Renal pelvis (tissue), 1 donor: ENCODE measurements at regions not wholly inside any gene's neighbourhood (a gene's known extent, or its start where the extent isn't known, plus 50 kb on each side); places are given as distances from the start of the nearest gene placed in this dataset.
"Not testable (repeated sequence)": the region's sequence is repeated elsewhere in the genome, so short reads cannot be mapped to it uniquely, and the experiment has no call there.

Source experiments
- DNase-seq: peaks from one replicate; pipeline ENCODE4 v3.0.0-alpha.2; 2013

DNA sequence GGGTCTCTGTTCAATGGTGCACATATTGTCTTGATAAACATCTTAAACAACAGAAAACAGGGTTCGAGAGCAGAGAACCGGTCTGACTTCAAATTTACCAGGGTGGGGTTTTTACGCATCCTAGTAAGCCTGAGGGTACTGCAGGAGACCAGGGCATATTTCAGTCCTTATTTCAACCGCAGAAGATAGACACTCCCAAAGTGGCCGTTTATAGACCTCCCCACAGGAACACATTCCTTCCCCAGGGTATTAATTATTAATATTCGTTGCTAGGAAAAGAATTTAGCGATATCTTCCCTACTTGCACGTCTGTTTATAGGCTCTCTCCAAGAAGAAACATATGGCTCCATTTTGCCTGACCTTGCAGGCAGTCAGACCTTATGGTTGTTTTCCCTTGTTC, 1063.2 kb downstream of the DNAJB9 start:
- not testable (repeated sequence) for DNase-seq

DNA sequence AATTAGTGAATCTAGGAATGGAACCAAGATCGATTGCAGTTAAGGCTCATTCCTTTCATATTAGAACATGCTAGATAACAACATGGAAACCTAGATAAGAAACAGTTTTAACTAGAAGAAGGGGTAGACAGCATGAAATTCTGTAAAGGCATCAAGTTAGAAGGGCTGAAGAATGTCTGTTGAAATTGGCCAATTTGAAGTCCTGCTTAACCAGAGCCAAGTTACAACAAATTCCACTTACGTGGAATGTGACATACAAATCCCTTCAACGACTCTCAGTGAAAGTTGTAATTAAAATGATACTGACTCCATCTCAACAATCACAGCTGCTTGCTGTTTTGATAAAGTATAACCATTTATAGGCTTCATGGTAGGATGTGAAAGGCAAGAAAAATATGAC, 1065.7 kb downstream of the DNAJB9 start:
- no peak for DNase-seq

DNA sequence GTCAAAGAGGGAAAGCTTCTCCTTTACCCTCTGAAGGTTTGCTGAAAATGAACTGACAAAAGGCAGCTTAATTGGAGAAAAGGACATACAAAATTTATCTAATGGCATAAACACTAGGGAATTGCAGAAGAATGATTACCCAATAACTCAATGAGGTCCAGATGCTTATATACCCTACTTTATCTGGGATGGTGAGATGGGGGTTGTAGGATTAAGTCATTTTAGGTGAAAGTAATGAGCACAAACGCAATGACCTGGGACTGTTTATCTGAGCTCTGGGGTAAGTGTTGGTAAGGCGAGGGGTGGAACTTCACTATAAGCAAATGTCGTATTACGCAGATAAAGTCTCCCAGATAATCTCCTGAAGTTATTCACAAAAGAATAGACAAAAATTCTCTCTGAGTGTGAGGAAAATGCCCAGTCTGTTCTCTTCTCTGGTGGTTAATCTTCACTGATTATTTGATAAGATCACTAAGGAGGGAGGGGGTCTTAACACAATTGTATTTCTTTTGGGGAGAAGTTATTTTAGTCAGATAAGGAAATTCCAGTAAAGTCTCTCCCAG, 1067.8 kb downstream of the DNAJB9 start:
- no peak for DNase-seq

DNA sequence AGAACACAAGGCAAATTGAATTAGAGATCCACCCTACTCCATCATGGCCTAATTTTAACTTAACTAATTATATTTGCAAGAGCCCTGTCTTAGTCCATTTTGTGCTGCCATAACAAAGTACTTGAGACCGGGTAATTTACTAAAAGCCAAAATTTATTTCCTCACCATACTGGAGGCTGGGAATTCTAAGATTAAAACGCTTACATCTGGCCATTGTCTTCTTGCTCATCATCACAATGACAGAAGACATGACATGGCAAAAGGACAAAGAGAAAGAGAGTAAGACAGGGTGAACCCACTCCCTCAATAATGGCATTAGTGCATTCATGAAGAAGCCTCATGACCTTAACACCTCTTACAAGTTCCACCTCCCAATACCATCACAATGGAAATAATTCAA, 1068.6 kb downstream of the DNAJB9 start:
- DNase-seq, result no peak

DNA sequence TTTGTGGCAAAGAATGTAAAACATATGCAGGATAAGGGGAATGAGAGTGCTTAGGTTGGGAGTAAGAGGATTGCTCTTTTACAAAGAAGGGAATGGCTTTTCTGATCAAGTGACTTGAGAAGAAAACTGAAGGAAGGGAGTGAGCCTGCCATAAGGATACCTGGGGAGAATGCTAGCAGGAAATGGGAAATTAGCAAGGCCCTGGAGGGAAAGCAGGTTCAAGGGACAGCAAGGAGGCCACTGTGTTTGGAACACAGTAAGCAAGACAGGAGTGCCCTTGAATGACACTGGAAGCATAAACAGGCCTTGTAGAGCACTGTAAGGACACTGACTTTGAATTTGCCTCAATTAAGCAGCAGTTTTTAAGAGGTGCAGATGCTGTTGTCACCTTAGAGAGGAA, 1069.9 kb downstream of the DNAJB9 start:
- DNase-seq, result no peak

DNA sequence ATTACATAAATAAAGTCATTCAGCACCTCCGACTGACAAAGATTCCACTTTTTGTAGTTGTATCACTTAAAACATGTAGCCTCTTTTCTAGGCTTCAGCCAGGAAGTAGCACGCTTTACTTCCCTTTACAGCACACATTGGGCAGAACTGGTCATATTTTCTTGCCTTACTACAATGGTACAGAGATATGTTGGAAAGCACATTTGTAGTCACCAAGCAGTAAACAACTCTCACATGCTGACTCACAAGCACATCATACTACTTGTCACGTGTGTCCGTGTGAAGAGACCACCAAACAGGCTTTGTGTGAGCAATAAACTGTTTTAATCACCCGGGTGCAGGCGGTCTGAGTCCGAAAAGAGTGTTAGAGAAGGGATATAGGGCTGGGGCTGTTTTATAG, 1071.8 kb downstream of the DNAJB9 start:
- DNase-seq, result no peak

DNA sequence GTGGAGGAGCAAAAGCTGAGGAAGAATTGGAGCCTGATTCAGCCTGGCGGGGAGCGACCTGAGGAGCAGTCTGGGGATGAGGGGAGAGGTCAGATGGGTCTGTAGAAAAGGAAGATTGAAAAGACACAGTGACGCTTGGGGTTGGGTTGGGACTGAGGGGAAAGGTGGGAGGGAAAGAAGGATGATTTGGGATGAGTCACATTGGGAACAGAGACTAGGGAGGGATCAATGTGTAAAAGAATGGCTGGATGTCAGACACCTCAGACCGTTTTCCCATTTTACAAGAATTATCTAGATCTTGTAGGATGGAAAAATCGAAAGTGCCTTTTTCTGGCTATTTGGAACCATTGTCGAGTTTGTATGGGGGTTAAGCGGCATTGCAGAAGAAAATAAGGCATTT, 1076.5 kb downstream of the DNAJB9 start:
- DNase-seq, result no peak

DNA sequence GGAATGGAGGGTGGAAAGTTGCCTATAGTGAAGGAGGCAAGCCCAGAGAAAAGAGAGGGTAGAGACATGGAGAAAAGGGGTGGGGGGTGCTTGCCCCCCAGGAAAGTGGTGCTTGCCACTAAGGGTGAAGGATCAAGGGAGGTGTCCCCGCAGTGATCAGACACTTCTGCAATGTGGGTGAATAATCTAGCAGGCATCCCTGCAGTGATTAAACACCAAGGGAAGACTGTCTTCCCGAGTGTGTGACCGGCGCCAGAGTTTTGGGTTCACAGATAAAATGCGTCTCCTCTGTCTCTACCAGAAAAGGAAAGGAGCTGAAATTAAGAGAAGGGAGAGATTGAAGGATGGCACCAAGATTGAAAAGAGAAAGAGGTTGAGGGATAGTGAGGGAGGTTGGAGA, 1076.9 kb downstream of the DNAJB9 start:
- DNase-seq, result not testable (repeated sequence)

DNA sequence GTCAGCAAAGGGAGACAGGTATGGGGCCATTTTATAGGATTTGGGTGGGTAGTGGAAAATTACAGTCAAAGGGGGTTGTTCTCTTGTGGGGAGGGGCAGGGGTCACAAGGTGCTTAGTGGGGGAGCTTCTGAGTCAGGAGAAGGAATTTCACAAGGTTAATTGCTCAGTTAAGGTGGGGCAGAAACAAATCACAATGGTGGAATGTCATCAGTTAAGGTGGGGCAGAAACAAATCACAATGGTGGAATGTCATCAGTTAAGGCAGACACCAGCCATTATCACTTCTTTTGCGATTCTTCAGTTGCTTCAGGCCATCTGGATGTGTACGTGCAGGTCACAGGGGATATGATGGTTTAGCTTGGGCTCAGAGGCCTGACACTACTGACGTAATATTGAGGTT, 1077.6 kb downstream of the DNAJB9 start:
- not testable (repeated sequence) for DNase-seq

DNA sequence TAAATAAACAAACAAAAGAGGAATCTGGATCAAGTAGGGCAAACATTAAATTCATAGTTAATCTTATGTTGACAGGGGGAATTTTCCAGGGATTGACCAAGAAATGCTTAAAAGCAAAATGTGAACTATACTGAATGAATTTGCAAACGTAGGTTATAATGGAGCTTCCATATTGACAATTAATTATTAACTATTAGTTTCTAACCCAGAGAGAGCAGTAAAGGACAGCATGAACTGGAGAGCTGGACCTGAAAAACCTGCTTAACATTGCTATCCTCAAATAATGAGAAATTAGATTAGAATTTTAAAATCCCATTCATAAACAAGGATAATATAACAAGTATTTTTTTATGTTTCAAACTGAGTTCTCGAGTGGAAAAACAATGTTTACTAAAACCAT, 1089.6 kb downstream of the DNAJB9 start:
- no peak for DNase-seq

DNA sequence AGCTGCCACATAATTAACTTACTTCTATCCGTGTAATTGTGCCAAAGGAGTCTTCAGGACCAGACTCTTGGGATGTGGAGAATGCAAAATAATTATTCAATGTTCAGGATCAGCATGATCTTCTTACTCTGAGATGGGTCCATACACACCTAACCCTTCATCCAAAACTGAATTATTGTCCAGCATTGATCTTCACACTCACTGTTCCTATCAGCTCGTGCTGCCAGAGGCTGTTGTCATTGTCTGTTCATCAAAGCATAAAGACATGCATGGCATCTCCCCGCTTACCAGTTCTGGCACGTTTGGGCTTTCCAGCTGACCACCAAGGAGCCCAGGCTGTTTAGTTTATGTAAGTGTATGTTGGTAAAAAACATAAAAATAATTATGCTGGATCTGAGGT, 1090.7 kb downstream of the DNAJB9 start:
- no peak for DNase-seq

DNA sequence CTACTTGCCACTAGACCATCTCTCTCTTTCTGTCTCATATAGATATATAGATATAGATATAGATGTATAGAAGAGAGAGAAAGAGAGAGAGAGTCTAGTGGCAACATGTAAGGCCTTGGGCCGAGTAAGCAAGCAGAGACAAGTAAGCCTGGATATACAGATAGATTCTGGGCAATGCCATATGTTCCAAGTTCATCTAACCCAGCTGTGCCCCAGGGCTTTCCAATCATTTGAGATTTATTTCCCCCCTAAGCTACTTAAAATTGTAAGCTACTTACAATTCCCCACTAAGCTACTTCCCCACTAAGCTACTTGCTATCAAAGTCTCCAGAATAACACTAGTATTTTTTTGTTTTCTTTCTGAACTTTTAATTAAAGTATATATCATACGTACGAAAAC, 1094.1 kb downstream of the DNAJB9 start:
- no peak for DNase-seq

DNA sequence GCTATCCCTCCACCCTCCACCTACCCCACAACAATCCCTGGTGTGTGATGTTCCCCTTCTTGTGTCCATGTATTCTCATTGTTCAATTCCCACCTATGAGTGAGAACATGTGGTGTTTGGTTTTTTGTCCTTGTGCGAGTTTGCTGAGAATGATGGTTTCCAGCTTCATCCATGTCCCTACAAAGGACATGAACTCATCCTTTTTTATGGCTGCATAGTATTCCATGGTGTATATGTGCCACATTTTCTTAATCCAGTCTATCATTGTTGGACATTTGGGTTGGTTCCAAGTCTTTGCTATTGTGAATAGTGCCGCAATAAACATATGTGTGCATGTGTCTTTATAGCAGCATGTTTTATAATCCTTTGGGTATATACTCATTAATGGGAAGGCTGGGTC, 1117.6 kb downstream of the DNAJB9 start:
- not testable (repeated sequence) for DNase-seq

DNA sequence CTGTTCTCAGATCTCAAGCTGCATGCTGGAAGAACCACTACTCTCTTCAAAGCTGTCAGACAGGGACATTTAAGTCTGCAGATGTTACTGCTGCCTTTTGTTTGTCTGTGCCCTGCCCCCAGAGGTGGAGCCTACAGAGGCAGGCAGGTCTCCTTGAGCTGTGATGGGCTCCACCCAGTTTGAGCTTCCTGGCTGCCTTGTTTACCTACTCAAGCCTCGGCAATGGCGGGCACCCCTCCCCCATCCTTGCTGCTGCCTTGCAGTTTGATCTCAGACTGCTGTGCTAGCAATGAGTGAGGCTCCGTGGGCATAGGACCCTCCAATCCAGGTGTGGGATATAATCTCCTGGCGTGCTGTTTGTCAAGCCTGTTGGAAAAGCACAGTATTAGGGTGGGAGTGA, 1122.9 kb downstream of the DNAJB9 start:
- not testable (repeated sequence) for DNase-seq

DNA sequence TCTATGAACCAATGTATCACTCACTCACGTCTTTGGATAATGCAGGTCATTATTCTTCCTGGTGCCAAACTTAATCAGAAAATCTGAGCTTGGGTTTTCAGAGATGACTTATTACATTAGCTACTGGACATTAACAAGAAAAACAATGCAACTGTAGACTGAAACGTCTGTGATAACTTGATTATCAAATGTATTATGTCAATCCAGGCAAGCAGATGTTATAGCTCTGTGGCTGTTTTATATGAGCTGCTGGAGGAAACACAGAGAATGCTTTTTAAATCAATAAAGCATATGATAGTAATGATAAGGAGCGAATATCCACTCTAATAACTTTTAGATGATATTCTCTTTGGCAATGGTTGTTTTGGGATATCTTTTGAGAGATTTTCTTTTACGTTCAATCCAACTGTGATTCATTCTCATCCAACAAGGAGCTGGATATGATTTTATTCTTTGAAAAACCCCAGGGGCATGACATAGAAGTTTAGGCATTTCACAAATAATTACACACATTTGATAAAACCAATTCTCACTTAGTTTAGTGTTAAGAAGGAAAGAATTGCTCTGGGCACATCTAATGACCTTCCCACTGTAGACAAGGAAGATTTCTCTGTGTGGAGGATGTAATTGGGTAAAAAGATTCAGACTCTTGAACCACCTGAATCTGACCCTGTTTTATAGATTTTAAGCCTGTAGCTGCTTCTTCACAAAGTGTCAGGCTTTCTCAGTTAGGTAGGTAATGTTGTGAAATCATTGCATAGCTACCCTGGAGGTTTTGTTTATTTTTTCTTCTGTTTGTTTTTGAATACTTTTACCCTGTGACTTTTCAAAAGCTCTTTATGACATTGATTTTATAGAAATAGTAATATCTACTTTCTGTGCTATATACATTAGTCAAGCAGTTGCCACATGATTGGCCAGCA, 1124.7 kb downstream of the DNAJB9 start:
- no peak for DNase-seq

DNA sequence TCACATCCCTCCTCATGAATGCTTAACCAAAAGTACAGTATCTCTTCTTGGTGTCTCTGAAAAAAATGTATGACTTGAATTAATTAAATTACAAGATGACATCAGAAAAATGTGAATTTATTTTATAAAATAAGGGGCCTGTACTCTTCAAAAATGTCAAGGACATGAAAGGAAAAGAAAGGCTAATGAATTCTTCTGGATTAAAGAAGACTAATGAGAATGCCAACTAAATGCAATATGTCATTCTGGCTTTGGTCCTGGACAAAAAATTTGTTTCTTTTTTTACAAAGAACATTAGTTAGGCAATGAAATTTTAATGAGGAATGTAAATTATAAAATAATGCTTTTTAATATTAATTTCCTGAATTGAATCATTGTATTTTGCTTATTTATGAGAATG, 1125.7 kb downstream of the DNAJB9 start:
- no peak for DNase-seq

DNA sequence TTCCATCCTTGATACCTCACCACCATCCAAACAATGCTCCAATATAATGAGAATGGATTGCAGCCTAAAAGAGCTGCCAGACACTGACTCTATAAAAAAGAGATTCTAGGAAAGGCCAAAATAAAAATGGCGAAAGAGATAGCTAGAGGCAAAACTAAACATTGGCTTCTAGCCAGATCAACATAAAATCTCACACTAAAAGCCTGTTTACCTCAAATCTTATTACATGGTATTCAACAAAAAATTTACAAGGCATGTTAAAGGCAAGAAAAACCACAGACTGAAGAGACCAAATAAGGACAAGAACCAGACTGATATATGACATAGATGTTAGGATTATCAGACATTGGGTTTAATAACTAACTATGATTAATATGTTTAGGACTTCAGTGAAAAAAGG, 1127.0 kb downstream of the DNAJB9 start:
- no peak for DNase-seq

DNA sequence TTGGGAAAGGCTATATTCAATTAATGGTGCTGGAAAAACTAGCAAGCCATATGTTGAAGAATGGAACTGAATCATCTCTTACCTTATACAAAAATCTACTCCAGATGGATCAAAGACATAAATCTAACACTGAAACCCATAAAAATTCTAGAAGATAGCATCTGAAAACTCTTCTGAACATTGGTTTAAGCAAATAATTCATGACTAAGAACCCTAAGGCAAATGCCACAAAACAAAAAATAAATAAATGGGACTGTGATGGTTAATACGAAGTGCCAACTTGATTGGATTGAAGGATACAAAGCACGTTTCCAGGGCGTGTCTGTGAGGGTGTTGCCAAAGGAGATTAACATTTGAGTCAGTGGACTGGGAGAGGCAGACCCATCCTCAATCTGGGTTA, 1130.0 kb downstream of the DNAJB9 start:
- no peak for DNase-seq

DNA sequence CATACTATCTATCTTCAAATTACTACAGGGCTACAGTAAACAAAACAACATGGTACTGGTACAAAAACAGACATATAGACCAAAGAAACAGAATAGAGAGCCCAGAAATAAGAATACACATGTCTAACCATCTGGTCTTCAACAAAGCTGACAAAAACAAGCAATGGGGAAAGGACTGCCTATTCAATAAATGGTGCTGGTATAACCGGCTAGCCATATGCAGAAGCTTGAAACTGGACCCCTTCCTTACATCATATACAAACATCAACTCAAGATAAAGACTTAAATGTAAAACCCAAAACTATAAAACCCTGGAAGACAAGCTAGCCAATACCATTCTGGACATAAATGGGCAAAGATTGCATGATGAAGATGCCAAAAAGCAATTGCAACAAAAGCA, 1143.7 kb downstream of the DNAJB9 start:
- DNase-seq, result no peak

DNA sequence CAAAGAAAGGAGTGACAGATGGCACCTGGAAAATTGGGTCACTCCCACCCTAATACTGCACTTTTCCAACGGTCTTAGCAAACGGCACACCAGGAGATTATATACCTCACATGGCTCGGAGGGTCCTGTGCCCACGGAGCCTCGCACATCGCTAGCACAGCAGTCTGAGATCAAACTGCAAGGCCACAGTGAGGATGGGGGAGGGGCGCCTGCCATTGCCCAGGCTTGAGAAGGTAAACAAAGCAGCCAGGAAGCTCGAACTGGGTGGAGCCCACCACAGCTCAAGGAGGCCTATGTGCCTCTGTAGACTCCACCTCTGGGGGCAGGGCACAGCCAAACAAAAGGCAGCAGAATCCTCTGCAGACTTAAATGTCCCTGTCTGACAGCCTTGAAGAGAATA, 1149.7 kb downstream of the DNAJB9 start:
- DNase-seq, result not testable (repeated sequence)

DNA sequence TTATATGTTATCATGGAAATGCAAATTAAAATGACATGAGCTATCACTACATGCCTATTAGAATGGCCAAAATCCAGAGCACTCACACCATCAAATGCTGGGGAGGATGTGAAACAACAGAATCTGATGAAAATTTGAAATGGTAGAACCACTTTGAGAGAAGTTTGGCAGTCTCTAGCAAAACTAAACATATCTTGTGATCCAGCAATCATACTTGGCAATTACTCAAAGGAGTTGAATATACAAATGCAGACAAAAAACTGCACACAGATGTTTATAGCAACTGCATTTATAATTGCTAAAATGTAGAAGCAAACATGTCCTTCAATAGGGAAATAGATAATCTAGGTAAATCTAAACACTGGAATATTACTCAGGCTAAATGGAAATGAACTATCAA, 1164.9 kb downstream of the DNAJB9 start:
- no peak for DNase-seq

DNA sequence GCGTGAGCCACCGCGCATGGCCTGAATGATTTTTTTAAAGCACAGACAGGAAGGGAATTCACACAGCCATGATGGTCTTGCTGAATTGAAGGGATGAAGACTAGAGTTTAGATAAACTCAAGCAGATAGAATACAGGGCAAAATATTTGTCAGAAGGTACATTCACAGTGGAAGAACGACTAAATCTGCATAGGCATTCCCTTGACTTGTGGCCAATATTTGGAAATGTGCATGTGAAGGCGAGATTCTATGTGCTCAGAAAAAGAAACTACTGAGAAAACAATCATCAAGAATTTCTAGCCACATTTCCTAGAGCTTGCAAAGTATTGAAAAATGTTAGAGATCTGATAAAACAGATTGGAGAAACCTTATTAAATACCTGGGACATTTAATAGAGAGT, 1166.2 kb downstream of the DNAJB9 start:
- DNase-seq, result no peak

DNA sequence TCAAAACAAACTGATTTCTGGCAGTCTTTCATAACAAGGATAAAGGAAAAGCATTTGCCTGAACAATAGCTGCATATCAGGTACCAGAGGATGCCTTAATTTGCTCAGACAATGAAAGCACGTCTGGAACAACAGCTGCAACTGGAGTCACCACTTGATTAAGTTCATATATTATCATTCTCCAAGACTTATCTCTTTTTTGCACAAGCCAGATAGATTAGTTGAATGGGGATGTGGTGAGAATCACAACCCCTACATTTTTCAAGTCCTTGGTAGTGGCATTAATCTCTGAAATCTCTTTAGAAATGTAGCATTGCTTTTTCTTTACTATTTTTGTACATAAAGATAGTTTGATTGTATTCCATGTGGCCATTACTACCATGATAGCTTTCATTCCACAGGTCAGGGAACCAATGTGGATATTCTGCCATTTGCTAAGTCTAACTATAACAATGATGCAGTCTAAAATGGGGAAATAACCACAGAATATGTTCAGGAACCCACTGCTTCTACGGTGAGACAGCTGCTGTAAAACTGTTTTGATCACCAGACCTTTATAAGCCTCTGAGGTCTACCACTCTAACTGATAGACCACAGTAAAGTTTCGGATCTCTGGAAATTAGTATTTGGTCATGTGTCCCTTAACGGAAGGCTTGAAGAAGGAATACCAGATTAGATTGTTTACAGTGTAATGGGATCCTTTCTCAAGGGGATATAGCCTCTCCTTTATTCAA, 1176.2 kb downstream of the DNAJB9 start:
- DNase-seq, result no peak
